Ishikawa (cell line): ENCODE measurements at regions not wholly inside any gene's neighbourhood (a gene's known extent, or its start where the extent isn't known, plus 50 kb on each side); places are given as distances from the start of the nearest gene placed in this dataset.

Experiments used
- EGR1 ChIP-seq: IDR thresholded peaks from 2 replicates; pipeline ENCODE4 v1.6.1; 2012
- NFIC ChIP-seq: IDR thresholded peaks from 2 replicates; pipeline ENCODE4 v1.6.1; 2012
- RAD21 ChIP-seq: IDR thresholded peaks from 2 replicates; pipeline ENCODE4 v1.6.1; 2012; ENCODE audit warnings: low read depth
- TF ChIP-seq, protein P1 (sequence below): IDR thresholded peaks from 2 replicates; pipeline ENCODE4 v1.6.1; 2012; ENCODE audit warnings: low read depth, mild to moderate bottlenecking

DNA sequence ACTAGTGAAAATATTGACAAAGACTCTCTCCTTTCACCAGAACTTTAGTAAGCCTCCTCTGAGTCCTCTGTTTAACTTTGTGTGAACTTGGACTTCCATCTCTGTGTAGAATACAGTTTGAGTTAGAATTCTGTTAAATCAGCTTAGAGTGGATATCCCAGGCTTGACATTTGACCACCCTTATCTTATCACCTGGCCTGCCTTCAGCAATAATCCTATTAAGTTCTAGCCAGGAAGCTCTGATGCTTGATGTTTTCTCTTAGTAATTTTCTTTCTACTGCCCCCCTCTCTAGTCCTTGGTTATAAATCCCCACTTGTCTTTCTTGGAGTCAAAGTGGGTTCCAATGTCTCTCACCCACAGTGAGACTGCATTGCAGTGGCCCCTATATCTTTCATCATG, 702.7 kb upstream of the GCFC2 start:
- TF ChIP-seq NFIC (no peak), RAD21 (no peak), EGR1 (no peak)
- TF ChIP-seq, protein P1, sequence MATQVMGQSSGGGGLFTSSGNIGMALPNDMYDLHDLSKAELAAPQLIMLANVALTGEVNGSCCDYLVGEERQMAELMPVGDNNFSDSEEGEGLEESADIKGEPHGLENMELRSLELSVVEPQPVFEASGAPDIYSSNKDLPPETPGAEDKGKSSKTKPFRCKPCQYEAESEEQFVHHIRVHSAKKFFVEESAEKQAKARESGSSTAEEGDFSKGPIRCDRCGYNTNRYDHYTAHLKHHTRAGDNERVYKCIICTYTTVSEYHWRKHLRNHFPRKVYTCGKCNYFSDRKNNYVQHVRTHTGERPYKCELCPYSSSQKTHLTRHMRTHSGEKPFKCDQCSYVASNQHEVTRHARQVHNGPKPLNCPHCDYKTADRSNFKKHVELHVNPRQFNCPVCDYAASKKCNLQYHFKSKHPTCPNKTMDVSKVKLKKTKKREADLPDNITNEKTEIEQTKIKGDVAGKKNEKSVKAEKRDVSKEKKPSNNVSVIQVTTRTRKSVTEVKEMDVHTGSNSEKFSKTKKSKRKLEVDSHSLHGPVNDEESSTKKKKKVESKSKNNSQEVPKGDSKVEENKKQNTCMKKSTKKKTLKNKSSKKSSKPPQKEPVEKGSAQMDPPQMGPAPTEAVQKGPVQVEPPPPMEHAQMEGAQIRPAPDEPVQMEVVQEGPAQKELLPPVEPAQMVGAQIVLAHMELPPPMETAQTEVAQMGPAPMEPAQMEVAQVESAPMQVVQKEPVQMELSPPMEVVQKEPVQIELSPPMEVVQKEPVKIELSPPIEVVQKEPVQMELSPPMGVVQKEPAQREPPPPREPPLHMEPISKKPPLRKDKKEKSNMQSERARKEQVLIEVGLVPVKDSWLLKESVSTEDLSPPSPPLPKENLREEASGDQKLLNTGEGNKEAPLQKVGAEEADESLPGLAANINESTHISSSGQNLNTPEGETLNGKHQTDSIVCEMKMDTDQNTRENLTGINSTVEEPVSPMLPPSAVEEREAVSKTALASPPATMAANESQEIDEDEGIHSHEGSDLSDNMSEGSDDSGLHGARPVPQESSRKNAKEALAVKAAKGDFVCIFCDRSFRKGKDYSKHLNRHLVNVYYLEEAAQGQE, result no peak
